DOHH2 (cell line): ENCODE measurements at regions not wholly inside any gene's neighbourhood (a gene's known extent, or its start where the extent isn't known, plus 50 kb on each side); places are given as distances from the start of the nearest gene placed in this dataset.

ENCODE experiments used
- H3F3A ChIP-seq: fragments of 200-600 bp; sonication (generic), shearing (Covaris generic); 2 replicates; pipeline ENCODE4 v1.6.0; 2016; ENCODE audit warnings: antibody characterized with exemption, mild to moderate bottlenecking; ENCODE audit not compliant: control insufficient read depth, insufficient read depth
- H3K27ac ChIP-seq: fragments of 200-600 bp; sonication (generic); 2 replicates; pipeline ENCODE4 v1.5.1; 2014; ENCODE audit warnings: low read depth, mild to moderate bottlenecking, low read length, moderate library complexity
- H3K27me3 ChIP-seq: fragments of 200-600 bp; sonication (generic); 2 replicates; pipeline ENCODE4 v1.6.1; 2014; ENCODE audit warnings: mild to moderate bottlenecking, low read length, mixed read lengths; ENCODE audit not compliant: control insufficient read depth
- H3K36me3 ChIP-seq: fragments of 200-600 bp; sonication (generic); 2 replicates; pipeline ENCODE4 v1.6.1; 2014; ENCODE audit warnings: mild to moderate bottlenecking, low read length, moderate library complexity, mixed read lengths; ENCODE audit not compliant: control insufficient read depth
- H3K4me1 ChIP-seq: fragments of 200-600 bp; sonication (generic); 2 replicates; pipeline ENCODE4 v1.6.1; 2014; ENCODE audit warnings: mild to moderate bottlenecking, low read length, mixed read lengths; ENCODE audit not compliant: control insufficient read depth
- H3K4me2 ChIP-seq: fragments of 200-600 bp; sonication (generic); 2 replicates; pipeline ENCODE4 v1.6.0; 2014; ENCODE audit warnings: mild to moderate bottlenecking, low read length, moderate library complexity
- H3K4me3 ChIP-seq: fragments of 200-600 bp; sonication (generic); 2 replicates; pipeline ENCODE4 v1.5.1; 2014; ENCODE audit warnings: mild to moderate bottlenecking, low read length, mixed read lengths
- H3K79me2 ChIP-seq: fragments of 200-600 bp; sonication (generic); 2 replicates; pipeline ENCODE4 v1.6.1; 2014; ENCODE audit warnings: mild to moderate bottlenecking, low read length, mixed read lengths; ENCODE audit not compliant: control insufficient read depth
- H3K9me2 ChIP-seq: fragments of 200-600 bp; sonication (generic); replicated peaks from 2 replicates; pipeline ENCODE4 v1.6.1; 2014; ENCODE audit warnings: mild to moderate bottlenecking, low read length, mixed read lengths; ENCODE audit not compliant: control insufficient read depth
- H3K9me3 ChIP-seq: fragments of 200-600 bp; sonication (generic); 2 replicates; pipeline ENCODE4 v1.6.1; 2014; ENCODE audit warnings: antibody characterized with exemption, low read length, mixed read lengths; ENCODE audit not compliant: control insufficient read depth, insufficient read depth
- H4K20me1 ChIP-seq: fragments of 200-600 bp; sonication (generic); 2 replicates; pipeline ENCODE4 v1.6.0; 2014; ENCODE audit warnings: low read depth, mild to moderate bottlenecking, antibody characterized with exemption, low read length, moderate library complexity; ENCODE audit not compliant: control insufficient read depth, insufficient read depth
- CTCF ChIP-seq: fragments of 200-600 bp; sonication (generic); IDR thresholded peaks from one replicate; pipeline ENCODE4 v1.5.1; 2014; ENCODE audit warnings: antibody characterized with exemption, mild to moderate bottlenecking, low read depth, low read length; ENCODE audit not compliant: poor library complexity, severe bottlenecking
- EZH2phosphoT487 ChIP-seq: fragments of 200-600 bp; sonication (generic); IDR thresholded peaks from 2 replicates; pipeline ENCODE4 v1.6.1; 2017; ENCODE audit warnings: borderline replicate concordance, mild to moderate bottlenecking, antibody characterized with exemption, low read length, moderate library complexity, mixed read lengths

GRCh38 chr2:238644095-238645081, 203.5 kb upstream of the TWIST2 start:
- Histone ChIP-seq H3K4me2 (no peak overlapping the region), H3K9me3 (no peaks in the 10 kb centered on the region), H3K4me1 (no peaks in the 10 kb centered on the region), H3K36me3 (no peaks in the 10 kb centered on the region), H3K9me2 (no peaks in the 10 kb centered on the region), H3K4me3 (no peak overlapping the region), H3K27me3 (0 out of 2 replicates have a peak, but pooled peaks cover 3% of the 10 kb centered on the region), H4K20me1 (no peaks in the 10 kb centered on the region), H3K79me2 (no peaks in the 10 kb centered on the region), H3K27ac (no peak overlapping the region), H3F3A (no peaks in the 10 kb centered on the region)
- TF ChIP-seq EZH2phosphoT487 = no peak

GRCh38 chr2:238645095-238645494, 202.8 kb upstream of the TWIST2 start:
- H3K9me3 ChIP-seq = no peaks in the 10 kb centered on the region
- H3F3A ChIP-seq = no peaks in the 10 kb centered on the region
- H3K27me3 ChIP-seq = 0 out of 2 replicates have a peak, but pooled peaks cover 3% of the 10 kb centered on the region
- H3K79me2 ChIP-seq = no peaks in the 10 kb centered on the region
- no peak for TF ChIP-seq EZH2phosphoT487
- TF ChIP-seq CTCF = no peak
- no peak overlapping the region for H3K27ac ChIP-seq
- no peaks in the 10 kb centered on the region for H3K4me1 ChIP-seq
- H3K9me2 ChIP-seq = no peaks in the 10 kb centered on the region
- H3K4me2 ChIP-seq = no peak overlapping the region
- no peak overlapping the region for H3K4me3 ChIP-seq
- H4K20me1 ChIP-seq = no peaks in the 10 kb centered on the region
- H3K36me3 ChIP-seq = no peaks in the 10 kb centered on the region

- H4K20me1 ChIP-seq = no peaks in the 10 kb centered on the region
- no peaks in the 10 kb centered on the region for H3F3A ChIP-seq
- no peak overlapping the region for H3K4me2 ChIP-seq
- H3K9me2 ChIP-seq = no peaks in the 10 kb centered on the region
- no peaks in the 10 kb centered on the region for H3K4me1 ChIP-seq
- no peaks in the 10 kb centered on the region for H3K9me3 ChIP-seq
- H3K36me3 ChIP-seq = no peaks in the 10 kb centered on the region
- no peak overlapping the region for H3K27ac ChIP-seq
- no peaks in the 10 kb centered on the region for H3K79me2 ChIP-seq
- no peak overlapping the region for H3K4me3 ChIP-seq
- TF ChIP-seq EZH2phosphoT487 = no peak
- TF ChIP-seq CTCF = no peak
- 0 out of 2 replicates have a peak, but pooled peaks cover 3% of the 10 kb centered on the region for H3K27me3 ChIP-seq
These were observed 202.2 kb upstream of the TWIST2 start for GRCh38 chr2:238645716-238646115.

DNA sequence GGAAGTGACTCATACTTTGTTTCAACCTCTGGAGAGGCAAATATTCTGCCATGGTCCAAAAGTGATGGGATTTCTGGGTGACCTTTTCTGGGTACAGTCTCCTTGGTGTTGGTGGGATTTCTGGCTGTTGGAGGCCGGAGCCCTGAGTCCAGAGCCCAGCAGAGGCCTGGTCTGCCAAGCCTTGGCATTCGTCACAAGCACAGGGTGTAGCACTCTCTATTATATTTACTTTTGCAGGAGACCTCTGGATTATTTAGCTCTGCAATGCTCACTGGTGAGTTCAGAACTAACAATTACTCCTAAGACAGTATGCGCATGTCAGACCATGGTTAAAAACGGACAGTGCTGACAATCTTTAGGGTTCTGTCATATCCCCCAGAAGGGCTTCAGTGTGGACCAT, 201.6 kb upstream of the TWIST2 start:
- TF ChIP-seq EZH2phosphoT487 (no peak), CTCF (no peak)
- H3K9me2 ChIP-seq = no peaks in the 10 kb centered on the region
- H3K4me2 ChIP-seq = no peak overlapping the region
- H3K27ac ChIP-seq = no peak overlapping the region
- 0 out of 2 replicates have a peak, but pooled peaks cover 3% of the 10 kb centered on the region for H3K27me3 ChIP-seq
- H3K9me3 ChIP-seq = no peaks in the 10 kb centered on the region
- no peaks in the 10 kb centered on the region for H4K20me1 ChIP-seq
- H3K4me1 ChIP-seq = no peaks in the 10 kb centered on the region
- no peaks in the 10 kb centered on the region for H3K36me3 ChIP-seq
- no peak overlapping the region for H3K4me3 ChIP-seq
- H3F3A ChIP-seq = no peaks in the 10 kb centered on the region
- no peaks in the 10 kb centered on the region for H3K79me2 ChIP-seq
